Adrenal gland (tissue), 9 donors: ENCODE measurements at regions not wholly inside any gene's neighbourhood (a gene's known extent, or its start where the extent isn't known, plus 50 kb on each side); places are given as distances from the start of the nearest gene placed in this dataset.
"Not testable (repeated sequence)": the region's sequence is repeated elsewhere in the genome, so short reads cannot be mapped to it uniquely, and the experiment has no call there.

Experiments used
- DNase-seq, 7 donors: peaks; one replicate each; pipeline ENCODE4 v3.0.0-alpha.2; 2019 to 2020
- H3K27ac ChIP-seq, 5 donors: fragments of 200-600 bp; sonication (generic) in 4 of 5; 1 replicate in 3 of 5; 2 replicates in 2 of 5; pipeline versions ENCODE4 v1.5.1 to v1.8.0; 2016 to 2020; ENCODE audit warnings: mild to moderate bottlenecking in 1 of 5
- H3K27me3 ChIP-seq: fragments of 200-600 bp; 2 replicates; pipeline ENCODE4 v1.8.0; 2021
- H3K36me3 ChIP-seq, 2 donors: fragments of 200-600 bp; replicated peaks in 1 of 2; 1 replicate in 1 of 2; 2 replicates in 1 of 2; pipeline versions ENCODE4 v1.5.1 to v1.8.0; 2018 to 2022
- H3K4me1 ChIP-seq, 2 donors: fragments of 200-600 bp; replicated peaks in 1 of 2; 1 replicate in 1 of 2; 2 replicates in 1 of 2; pipeline versions ENCODE4 v1.5.1 to v1.8.0; 2018 to 2021
- H3K4me3 ChIP-seq, 4 donors: fragments of 200-600 bp; sonication (generic) in 3 of 4; one replicate each; pipeline ENCODE4 v1.5.1; 2016 to 2018
- H3K9me3 ChIP-seq, 3 donors: fragments of 200-600 bp; sonication (generic) in 1 of 3; replicated peaks in 1 of 3; 1 replicate in 2 of 3; 2 replicates in 1 of 3; pipeline versions ENCODE4 v1.5.1 to v1.8.0; 2016 to 2021
- WGBS, 4 donors: extraction: QIAGEN DNeasy Blood & Tissue Kit in 2 of 4; methylation state at CpG; one replicate each; pipeline versions ENCODE4 v1.1.5 to v1.1.7; 2013 to 2017; 5-methylcytosine and 5-hydroxymethylcytosine counted together
- intact Hi-C, 2 donors: fragments of 100-400 bp; cut with DNase I; formaldehyde crosslinking; loops; one replicate each; pipeline versions ENCODE4 v1.14.1 to v1.15.0; 2022 to 2023
- TF ChIP-seq, protein P1 (sequence below), 6 experiments: fragments of 450-650 bp in 4 of 6; fragments of 200-600 bp in 2 of 6; sonication (generic) in 1 of 6; IDR thresholded peaks; 1 replicate in 5 of 6; 2 replicates in 1 of 6; pipeline versions ENCODE4 v1.5.1 to v1.8.0; 2016 to 2021; ENCODE audit warnings: antibody characterized with exemption in 6 of 6, mild to moderate bottlenecking in 2 of 6, moderate library complexity in 1 of 6
- donor health status: healthy with polysubstance abuse.
- donor health status: Bipolar disorder and iron deficiency.
- donor health status: DM: yes; HTN: yes; CAD: no.
- donor health status: DM: no; HTN: no; CAD: no.
- donor health status: DM: no; HTN: no; CAD: no.

DNA sequence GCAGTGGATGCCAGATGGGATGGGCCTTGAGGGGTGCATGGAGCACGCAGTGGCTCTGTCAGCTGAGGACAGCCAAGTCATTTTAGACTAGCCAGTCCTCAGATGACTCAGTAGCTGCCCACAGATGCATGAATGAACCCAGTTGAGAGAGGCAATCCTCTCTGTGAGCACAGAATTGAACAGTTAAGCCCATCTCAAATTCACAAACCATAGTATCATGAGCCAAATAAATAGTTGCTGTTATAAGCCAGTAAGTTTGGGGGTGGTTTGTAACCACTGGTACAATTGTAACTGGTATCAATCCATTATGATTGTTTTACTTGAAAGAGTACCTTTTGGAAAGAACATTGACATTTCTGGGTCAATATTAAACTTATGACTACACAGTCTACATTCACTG, 120.0 kb upstream of the NEK3 start:
- H3K27me3 ChIP-seq, intact Hi-C loops, H3K4me1 ChIP-seq, H3K36me3 ChIP-seq, DNase-seq, H3K4me3 ChIP-seq, H3K27ac ChIP-seq, H3K9me3 ChIP-seq: not testable (repeated sequence)
- no CpG with 5 or more reads among the region's 1 CpG for WGBS, 4 donors

DNA sequence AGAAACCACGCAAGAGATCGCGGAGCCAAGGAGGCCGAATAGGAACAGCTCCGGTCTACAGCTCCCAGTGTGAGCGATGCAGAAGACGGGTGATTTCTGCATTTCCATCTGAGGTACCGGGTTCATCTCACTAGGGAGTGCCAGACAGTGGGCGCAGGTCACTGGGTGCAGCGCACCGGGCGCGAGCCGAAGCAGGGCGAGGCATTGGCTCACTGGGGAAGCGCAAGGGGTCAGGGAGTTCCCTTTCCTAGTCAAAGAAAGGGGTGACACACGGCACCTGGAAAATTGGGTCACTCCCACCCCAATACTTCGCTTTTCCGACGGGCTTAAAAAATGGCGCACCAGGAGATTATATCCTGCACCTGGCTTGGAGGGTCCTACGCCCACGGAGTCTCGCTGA, 94.9 kb upstream of the NEK3 start:
- 85 to 93% (median 88%) methylated on average over 5 to 24 of the region's 24 CpGs for WGBS, 4 donors
- not testable (repeated sequence) for DNase-seq

DNA sequence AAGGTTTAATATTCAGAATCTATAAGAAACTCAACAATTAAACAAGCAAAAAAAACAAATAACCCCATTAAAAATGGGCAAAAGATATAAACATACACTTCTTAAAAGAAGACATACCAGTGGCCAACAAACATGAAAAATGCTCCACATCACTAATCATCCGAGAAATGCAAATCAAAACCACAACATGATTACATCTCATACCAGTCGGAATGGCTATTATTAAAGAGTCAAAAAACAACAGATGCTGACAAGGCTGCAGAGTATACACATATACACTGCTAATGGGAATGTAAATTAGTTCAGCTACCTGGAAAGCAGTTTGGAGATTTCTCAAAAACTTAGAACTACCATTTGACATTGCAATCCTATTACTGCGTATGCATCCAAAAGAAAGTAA, 81.4 kb upstream of the NEK3 start:
- intact Hi-C loops, H3K27me3 ChIP-seq, H3K27ac ChIP-seq, H3K4me3 ChIP-seq, DNase-seq, H3K4me1 ChIP-seq, H3K9me3 ChIP-seq, H3K36me3 ChIP-seq: not testable (repeated sequence)
- 67 to 91% (median 75%) methylated on average over 2 to 3 of the region's 3 CpGs for WGBS, 4 donors

More for the DNA sequence above, 94.9 kb upstream of the NEK3 start:
- H3K27me3 ChIP-seq, H3K9me3 ChIP-seq, H3K36me3 ChIP-seq, H3K4me3 ChIP-seq, H3K27ac ChIP-seq, H3K4me1 ChIP-seq, intact Hi-C loops: not testable (repeated sequence)

DNA sequence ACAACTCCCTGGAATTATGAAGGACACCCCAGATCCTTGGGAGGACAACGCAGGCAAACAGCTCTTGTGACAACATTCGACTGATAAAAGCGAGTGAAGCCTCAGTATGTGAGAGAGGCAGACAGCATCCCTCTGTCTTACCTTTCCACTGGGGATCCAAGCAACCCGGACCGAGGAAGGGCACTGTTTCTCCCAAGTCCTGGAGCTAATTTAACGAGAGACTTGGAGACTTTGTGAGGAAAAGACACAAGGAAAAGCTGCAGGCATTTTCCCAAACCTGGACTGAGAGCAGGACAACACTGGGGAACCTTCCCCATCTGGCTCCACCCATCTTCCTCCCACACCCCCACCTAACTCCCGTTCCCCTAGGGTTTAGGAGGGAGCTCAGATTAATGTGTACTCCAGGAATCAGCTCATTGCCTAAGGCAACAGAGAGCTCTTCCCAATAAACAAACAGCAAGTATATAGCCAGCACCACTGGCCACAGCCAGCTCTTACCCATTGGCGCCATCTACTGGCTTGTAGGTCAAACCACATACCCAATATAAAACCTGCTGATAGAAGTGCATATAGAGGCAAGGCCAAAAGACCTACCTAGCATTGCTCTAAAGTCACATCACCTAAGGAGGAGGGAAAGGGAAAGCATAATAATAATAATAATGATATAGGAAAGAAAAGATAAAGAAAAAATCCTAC, 76.7 kb upstream of the NEK3 start:
- TF ChIP-seq, protein P1, sequence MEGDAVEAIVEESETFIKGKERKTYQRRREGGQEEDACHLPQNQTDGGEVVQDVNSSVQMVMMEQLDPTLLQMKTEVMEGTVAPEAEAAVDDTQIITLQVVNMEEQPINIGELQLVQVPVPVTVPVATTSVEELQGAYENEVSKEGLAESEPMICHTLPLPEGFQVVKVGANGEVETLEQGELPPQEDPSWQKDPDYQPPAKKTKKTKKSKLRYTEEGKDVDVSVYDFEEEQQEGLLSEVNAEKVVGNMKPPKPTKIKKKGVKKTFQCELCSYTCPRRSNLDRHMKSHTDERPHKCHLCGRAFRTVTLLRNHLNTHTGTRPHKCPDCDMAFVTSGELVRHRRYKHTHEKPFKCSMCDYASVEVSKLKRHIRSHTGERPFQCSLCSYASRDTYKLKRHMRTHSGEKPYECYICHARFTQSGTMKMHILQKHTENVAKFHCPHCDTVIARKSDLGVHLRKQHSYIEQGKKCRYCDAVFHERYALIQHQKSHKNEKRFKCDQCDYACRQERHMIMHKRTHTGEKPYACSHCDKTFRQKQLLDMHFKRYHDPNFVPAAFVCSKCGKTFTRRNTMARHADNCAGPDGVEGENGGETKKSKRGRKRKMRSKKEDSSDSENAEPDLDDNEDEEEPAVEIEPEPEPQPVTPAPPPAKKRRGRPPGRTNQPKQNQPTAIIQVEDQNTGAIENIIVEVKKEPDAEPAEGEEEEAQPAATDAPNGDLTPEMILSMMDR (IDR thresholded peaks at IDR 0.05): peak; percentile 40 to 76 (median 61)
- H3K27me3 ChIP-seq, H3K4me3 ChIP-seq, H3K4me1 ChIP-seq, H3K27ac ChIP-seq, H3K36me3 ChIP-seq, H3K9me3 ChIP-seq, intact Hi-C loops: not testable (repeated sequence)
- DNase-seq: peak; percentile 51 to 80 (median 63)
- WGBS, 4 donors: 0 to 5% (median 0%) methylated on average over 1 to 4 of the region's 8 CpGs

DNA sequence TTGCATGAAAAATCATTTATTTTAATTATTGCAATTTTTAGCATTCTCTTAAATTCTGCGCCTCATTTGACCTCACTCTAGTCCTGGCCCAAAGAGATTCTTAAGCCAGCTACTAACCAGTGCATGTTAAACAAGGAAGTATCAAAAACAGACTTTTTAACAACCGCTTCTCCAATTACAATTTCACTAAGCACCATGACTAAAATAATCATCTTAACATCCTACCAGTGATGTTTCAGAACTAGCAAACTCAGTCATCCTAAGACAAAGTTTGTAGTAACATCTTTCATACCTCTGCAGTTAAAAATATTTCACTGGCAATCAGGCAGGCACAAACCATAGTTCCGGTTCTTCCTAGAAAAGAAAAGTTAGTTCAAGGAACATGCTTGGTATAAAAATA, 75.5 kb upstream of the NEK3 start:
- H3K4me1 ChIP-seq, H3K27ac ChIP-seq, DNase-seq, H3K9me3 ChIP-seq, H3K4me3 ChIP-seq, intact Hi-C loops, H3K27me3 ChIP-seq, H3K36me3 ChIP-seq: not testable (repeated sequence)
- 67 to 82% (median 80%) methylated on average over 2 to 3 of the region's 3 CpGs for WGBS, 4 donors

DNA sequence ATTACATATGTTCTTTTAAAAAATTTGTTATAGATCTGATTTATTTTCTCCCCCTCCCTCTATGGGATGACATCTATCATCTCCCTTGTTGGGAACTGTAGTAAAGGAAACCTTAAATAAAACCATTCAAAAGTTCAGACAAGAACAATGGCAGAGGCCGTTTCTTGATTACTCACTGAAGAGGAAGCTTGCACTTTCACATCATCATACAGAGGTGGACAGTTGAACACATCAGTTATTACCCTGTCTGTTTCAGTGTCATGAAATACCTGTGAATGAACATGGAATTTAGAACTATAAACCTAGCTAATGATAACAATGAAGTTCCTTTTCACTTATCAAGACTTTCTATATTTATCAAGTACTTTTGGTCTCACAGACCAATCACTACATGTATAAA, 63.7 kb upstream of the NEK3 start:
- H3K27me3 ChIP-seq, H3K36me3 ChIP-seq, H3K27ac ChIP-seq, H3K4me1 ChIP-seq, H3K4me3 ChIP-seq, intact Hi-C loops, DNase-seq, H3K9me3 ChIP-seq: not testable (repeated sequence)
- 35 to 61% (median 49%) methylated on average over 1 of the region's 1 CpG for WGBS, 4 donors

DNA sequence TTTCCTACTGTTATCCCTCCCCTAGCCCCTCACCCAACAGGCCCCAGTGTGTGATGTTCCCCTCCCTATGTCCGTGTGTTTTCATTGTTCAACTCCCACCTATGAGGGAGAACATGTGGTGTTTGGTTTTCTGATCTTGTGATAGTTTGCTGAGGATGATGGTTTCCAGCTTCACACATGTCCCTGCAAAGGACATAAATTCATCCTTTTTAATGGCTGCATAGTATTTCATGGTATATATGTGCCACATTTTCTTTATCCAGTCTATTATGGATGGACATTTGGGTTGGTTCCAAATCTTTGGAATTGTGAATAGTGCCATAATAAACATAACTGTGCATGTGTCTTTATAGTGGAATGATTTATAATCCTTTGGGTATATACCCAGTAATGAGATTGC, 54.5 kb upstream of the NEK3 start:
- H3K27ac ChIP-seq, DNase-seq, H3K9me3 ChIP-seq, H3K4me3 ChIP-seq, H3K4me1 ChIP-seq, H3K36me3 ChIP-seq, intact Hi-C loops, H3K27me3 ChIP-seq: not testable (repeated sequence)
- 78 to 87% (median 81%) methylated on average over 1 of the region's 1 CpG for WGBS, 4 donors

DNA sequence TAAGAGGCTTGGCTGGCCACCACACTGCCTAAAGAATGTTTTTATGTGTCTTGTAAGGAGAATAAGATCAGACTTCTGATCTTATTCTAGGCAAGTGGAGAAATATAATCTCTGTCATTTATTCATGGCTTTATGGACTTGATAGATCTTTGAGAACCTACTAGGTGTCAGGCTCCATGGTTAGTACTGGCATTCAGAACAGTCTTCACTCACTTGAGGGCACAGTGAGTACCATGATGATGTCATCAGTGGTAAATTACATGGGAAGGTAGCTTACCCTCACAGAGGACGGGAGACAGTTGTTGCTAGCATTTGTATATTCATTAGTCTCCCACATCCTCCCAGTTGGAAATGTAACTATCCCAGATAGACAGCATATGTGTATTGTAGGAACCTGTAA, 53.5 kb upstream of the NEK3 start:
- H3K27me3 ChIP-seq, H3K9me3 ChIP-seq, intact Hi-C loops, H3K27ac ChIP-seq, H3K36me3 ChIP-seq, H3K4me3 ChIP-seq, H3K4me1 ChIP-seq, DNase-seq: not testable (repeated sequence)
- 54 to 78% (median 67%) methylated on average over 1 of the region's 1 CpG for WGBS, 4 donors

DNA sequence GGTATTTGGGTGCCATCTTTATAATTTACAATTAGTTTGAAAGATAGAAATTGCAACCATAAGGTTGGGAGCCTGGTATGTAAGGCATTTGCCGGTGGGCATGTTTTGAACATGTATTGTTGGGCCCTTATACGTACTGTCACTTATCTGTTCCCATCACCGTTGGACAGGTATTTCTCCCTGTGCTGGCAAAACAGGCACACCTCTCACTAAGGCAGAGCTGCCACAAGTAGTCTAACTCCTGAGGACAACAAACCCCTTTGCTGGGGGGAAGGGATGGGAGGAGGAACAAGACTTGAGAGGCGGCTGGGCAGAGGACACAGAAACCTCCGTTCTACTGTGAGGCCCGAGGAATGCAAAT, 52.0 kb upstream of the NEK3 start:
- H3K36me3 ChIP-seq, H3K9me3 ChIP-seq, H3K4me1 ChIP-seq, intact Hi-C loops, H3K4me3 ChIP-seq, H3K27me3 ChIP-seq, DNase-seq, H3K27ac ChIP-seq: not testable (repeated sequence)
- WGBS, 4 donors: 69 to 91% (median 73%) methylated on average over 6 of the region's 6 CpGs

DNA sequence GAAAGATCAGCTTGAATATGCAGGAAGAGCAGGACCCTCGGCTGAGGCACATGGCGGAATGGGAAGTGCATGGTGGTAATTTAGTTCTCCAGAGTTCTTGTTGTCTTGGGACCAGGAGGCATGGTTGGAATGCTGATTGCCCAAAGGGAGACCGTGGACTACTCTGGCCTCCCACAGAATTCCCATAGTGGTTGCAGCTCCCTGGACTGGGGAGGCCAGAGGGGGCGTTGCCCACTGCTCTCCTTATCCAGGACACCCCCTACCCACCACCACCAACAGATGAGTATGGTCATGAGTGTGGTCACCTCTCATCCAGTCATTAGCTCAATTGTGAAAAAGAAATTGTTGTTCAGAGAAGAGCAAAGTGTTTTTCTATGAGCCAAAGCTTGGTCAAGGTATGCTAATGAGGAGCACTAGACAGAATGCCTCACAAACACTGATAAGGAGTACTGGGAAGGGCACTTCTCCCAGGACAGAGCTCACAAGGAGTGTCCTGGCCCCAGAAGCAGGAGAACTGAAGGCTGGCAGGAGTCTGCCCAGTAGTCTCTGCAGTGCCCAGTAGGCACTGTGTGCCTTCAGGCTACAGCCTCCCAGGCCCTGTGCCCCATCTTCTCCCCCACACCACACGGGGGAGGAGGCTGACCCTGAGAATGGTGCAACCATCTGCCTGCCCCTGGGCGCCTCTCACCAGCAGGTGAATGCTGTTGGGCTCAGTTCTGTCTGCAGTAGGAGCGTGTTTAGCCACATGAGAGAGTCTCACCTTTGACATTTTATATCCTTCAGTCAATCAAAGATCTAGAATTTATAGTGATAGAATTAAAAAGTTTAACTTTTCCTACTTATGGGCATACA, 51.4 kb upstream of the NEK3 start:
- H3K9me3 ChIP-seq, H3K4me1 ChIP-seq, intact Hi-C loops, H3K27ac ChIP-seq, DNase-seq, H3K4me3 ChIP-seq, H3K36me3 ChIP-seq, H3K27me3 ChIP-seq: not testable (repeated sequence)
- WGBS, 4 donors: 70 to 80% (median 78%) methylated on average over 1 to 5 of the region's 7 CpGs
